ENCODE measurements at regions not wholly inside any gene's neighbourhood (a gene's known extent, or its start where the extent isn't known, plus 50 kb on each side); places are given as distances from the start of the nearest gene placed in this dataset.
"Not testable (repeated sequence)": the region's sequence is repeated elsewhere in the genome, so short reads cannot be mapped to it uniquely, and the experiment has no call there.

DNA sequence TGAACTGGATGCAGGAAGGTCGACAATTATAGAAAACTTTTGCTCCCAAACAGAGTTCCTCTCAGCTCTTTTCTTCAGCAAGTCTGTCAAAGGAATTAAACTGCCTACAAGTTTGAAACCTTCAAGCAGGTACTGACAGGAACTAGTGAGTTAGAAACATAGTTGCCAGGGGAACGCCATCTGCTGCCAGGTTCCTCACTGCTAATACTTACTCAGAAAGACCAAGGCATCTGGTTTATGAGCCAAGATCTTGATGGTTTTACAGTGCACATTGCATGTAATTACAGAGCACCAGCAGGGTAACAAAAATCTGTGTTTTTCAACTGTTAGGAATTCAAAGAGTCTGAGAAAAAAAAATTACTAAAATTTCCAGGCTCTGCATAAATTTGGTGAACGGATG is 300.0 kb upstream of the NRG3 start:
- H3K4me3 ChIP-seq (ENCODE audit: insufficient read depth, low read depth, low read length): no peak overlapping the region
- no peaks in the 10 kb centered on the region for H3K36me3 ChIP-seq (replicated peaks; ENCODE audit: control insufficient read depth, insufficient read depth, low read length)
- H3K27me3 ChIP-seq (ENCODE audit: control insufficient read depth, insufficient read depth, low read length): no peaks in the 10 kb centered on the region
- DNase-seq: no peak

- DNase-seq: no peak
- Histone ChIP-seq H3K27me3 (ENCODE audit: control insufficient read depth, insufficient read depth, low read length) (no peaks in the 10 kb centered on the region), H3K4me3 (ENCODE audit: insufficient read depth, low read depth, low read length) (no peak overlapping the region)
These were observed 298.7 kb upstream of the NRG3 start for GRCh38 chr10:81576336-81576735.

DNA sequence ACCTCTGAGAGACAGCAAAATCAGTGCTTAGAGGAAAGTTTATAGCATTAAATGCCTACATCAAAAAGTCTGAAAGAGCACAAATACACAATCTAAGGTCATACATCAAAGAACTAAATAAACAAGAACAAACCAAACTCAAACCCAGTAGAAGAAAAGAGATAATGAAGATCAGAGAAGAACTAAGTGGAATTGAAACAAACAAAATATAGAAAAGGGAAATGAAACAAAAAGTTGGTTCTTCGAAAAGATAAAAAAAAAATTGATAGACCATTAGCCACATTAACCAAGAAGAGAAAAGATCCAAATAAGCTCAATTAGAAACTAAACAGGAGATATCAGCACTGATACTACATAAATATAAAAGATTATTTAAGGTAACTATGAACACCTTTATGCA is 280.0 kb upstream of the NRG3 start:
- no peaks in the 10 kb centered on the region for H3K27me3 ChIP-seq (ENCODE audit: control insufficient read depth, insufficient read depth, low read length)
- H3K4me3 ChIP-seq (ENCODE audit: insufficient read depth, low read depth, low read length): no peak overlapping the region
- DNase-seq: no peak
- no peaks in the 10 kb centered on the region for H3K36me3 ChIP-seq (replicated peaks; ENCODE audit: control insufficient read depth, insufficient read depth, low read length)

More at GRCh38 chr10:81576336-81576735, 298.7 kb upstream of the NRG3 start:
- no peaks in the 10 kb centered on the region for H3K36me3 ChIP-seq (replicated peaks; ENCODE audit: control insufficient read depth, insufficient read depth, low read length)

DNA sequence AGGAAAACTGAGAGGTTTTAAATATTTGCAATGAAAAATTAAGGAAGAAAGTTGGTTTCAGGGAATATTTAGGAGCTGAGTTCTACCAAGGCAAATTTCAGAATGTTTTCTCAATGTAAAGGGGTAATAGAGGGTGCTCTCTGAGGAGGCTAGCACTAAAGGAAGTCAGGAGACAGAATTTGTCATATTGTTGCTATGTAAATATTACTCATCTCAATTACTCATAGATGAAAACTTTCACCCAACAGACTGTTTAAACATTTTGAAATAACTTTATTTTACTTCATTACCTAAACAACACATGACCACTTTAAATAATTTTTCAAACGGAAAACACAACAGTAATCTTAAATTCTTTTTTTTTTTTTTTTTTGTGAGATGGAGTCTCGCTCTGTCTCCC is 274.8 kb upstream of the NRG3 start:
- Histone ChIP-seq H3K27me3 (ENCODE audit: control insufficient read depth, insufficient read depth, low read length) (no peaks in the 10 kb centered on the region), H3K36me3 (replicated peaks; ENCODE audit: control insufficient read depth, insufficient read depth, low read length) (no peaks in the 10 kb centered on the region), H3K4me3 (ENCODE audit: insufficient read depth, low read depth, low read length) (no peak overlapping the region)
- no peak for DNase-seq

DNA sequence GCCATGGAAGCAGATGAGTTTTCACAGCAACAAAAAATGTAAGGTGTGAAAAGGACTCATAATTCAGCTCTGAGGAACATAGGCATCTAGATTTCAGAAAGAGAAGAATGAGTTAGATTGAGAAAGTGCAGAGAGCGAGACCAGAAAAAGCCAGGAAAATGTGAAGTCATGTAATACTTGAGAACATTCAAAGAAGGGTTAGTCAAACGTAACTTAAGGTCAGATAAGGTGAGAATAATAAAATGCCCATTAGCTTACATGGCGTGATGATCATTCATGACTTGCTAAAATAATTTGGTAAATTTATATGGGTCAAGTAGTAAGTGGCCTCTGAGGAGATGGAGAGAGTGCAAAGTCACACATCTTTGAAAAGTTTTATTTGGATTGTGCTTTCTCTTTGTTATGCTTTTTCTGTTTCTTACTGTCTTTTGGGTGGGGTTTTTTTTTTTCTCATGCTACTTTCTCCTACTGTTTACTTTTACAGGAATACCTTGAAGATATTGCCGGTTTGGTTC is 271.8 kb upstream of the NRG3 start:
- Histone ChIP-seq H3K27me3 (ENCODE audit: control insufficient read depth, insufficient read depth, low read length) (no peaks in the 10 kb centered on the region), H3K36me3 (replicated peaks; ENCODE audit: control insufficient read depth, insufficient read depth, low read length) (no peaks in the 10 kb centered on the region), H3K4me3 (ENCODE audit: insufficient read depth, low read depth, low read length) (no peak overlapping the region)
- no peak for DNase-seq

DNA sequence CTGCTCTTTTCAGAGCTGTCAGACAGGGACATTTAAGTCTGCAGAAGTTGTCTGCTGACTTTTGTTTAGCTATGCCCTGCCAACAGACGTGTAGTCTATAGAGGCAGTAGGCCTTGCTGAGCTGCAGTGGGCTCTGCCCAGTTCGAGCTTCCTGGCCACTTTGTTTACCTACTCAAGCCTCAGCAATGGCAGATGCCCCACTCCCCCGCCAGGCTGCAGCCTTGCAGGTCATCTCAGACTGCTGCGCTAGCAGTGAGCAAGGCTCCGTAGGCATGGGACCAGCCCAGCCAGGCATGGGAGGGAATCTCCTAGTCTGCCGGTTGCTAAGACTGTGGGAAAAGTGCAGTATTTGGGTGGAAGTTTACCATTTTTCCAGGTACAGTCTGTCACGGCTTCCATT is 230.5 kb upstream of the NRG3 start:
- H3K4me3 ChIP-seq (ENCODE audit: insufficient read depth, low read depth, low read length); H3K27me3 ChIP-seq (ENCODE audit: control insufficient read depth, insufficient read depth, low read length); H3K36me3 ChIP-seq (replicated peaks; ENCODE audit: control insufficient read depth, insufficient read depth, low read length); DNase-seq: not testable (repeated sequence)

- Histone ChIP-seq H3K4me3 (ENCODE audit: insufficient read depth, low read depth, low read length) (no peak overlapping the region), H3K27me3 (ENCODE audit: control insufficient read depth, insufficient read depth, low read length) (no peaks in the 10 kb centered on the region), H3K36me3 (replicated peaks; ENCODE audit: control insufficient read depth, insufficient read depth, low read length) (no peaks in the 10 kb centered on the region)
- DNase-seq: no peak
These were observed 219.0 kb upstream of the NRG3 start for GRCh38 chr10:81655986-81656385.

GRCh38 chr10:81662837-81663236 is 212.2 kb upstream of the NRG3 start:
- H3K36me3 ChIP-seq (replicated peaks; ENCODE audit: control insufficient read depth, insufficient read depth, low read length): no peaks in the 10 kb centered on the region
- no peak for DNase-seq
- H3K4me3 ChIP-seq (ENCODE audit: insufficient read depth, low read depth, low read length): no peak overlapping the region
- no peaks in the 10 kb centered on the region for H3K27me3 ChIP-seq (ENCODE audit: control insufficient read depth, insufficient read depth, low read length)

DNA sequence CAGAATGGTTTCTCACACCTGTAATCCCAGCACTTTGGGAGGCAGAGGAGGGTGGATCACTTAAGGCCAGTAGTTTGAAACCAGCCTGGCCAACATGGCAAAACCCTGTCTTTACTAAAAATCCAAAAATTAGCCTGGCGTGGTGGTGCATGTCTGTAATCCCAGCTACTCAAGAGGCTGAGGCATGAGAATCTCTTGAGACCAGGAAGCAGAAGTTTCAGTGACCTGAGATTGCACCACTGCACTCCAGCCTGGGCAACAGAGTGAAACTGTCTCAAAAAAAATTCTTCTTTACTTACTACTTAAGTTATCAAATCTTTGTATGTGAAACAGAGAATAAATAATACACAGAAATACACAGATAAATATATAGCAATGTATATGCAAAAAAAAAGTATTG is 210.2 kb upstream of the NRG3 start:
- H3K36me3 ChIP-seq (replicated peaks; ENCODE audit: control insufficient read depth, insufficient read depth, low read length); DNase-seq; H3K4me3 ChIP-seq (ENCODE audit: insufficient read depth, low read depth, low read length); H3K27me3 ChIP-seq (ENCODE audit: control insufficient read depth, insufficient read depth, low read length): not testable (repeated sequence)

DNA sequence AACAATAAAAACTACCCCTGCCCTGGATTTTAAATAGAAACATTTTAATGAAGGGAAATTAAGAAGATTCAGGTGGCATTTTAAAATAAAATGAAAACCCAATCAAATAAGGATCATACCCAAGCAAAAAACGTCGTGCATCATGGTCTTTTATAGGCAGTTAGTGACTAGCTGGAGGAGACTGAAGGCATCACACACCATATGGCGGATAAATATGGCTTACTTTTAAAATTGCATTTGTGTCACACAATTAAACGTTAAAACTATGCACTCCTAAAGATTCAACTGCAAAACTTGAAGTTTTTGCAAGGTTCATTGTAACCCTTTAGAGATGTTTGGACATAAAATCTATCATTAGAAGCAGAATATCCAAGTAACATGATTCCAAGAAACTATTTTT is 200.1 kb upstream of the NRG3 start:
- no peak for DNase-seq
- H3K27me3 ChIP-seq (ENCODE audit: control insufficient read depth, insufficient read depth, low read length): no peaks in the 10 kb centered on the region
- no peak overlapping the region for H3K4me3 ChIP-seq (ENCODE audit: insufficient read depth, low read depth, low read length)
- H3K36me3 ChIP-seq (replicated peaks; ENCODE audit: control insufficient read depth, insufficient read depth, low read length): no peaks in the 10 kb centered on the region

GRCh38 chr10:81679291-81679690 is 195.7 kb upstream of the NRG3 start:
- Histone ChIP-seq H3K4me3 (ENCODE audit: insufficient read depth, low read depth, low read length) (no peak overlapping the region), H3K27me3 (ENCODE audit: control insufficient read depth, insufficient read depth, low read length) (no peaks in the 10 kb centered on the region), H3K36me3 (replicated peaks; ENCODE audit: control insufficient read depth, insufficient read depth, low read length) (no peaks in the 10 kb centered on the region)
- no peak for DNase-seq

GRCh38 chr10:81680359-81680758 is 194.6 kb upstream of the NRG3 start:
- no peak for DNase-seq
- H3K27me3 ChIP-seq (ENCODE audit: control insufficient read depth, insufficient read depth, low read length): no peaks in the 10 kb centered on the region
- H3K36me3 ChIP-seq (replicated peaks; ENCODE audit: control insufficient read depth, insufficient read depth, low read length): no peaks in the 10 kb centered on the region
- no peak overlapping the region for H3K4me3 ChIP-seq (ENCODE audit: insufficient read depth, low read depth, low read length)

DNA sequence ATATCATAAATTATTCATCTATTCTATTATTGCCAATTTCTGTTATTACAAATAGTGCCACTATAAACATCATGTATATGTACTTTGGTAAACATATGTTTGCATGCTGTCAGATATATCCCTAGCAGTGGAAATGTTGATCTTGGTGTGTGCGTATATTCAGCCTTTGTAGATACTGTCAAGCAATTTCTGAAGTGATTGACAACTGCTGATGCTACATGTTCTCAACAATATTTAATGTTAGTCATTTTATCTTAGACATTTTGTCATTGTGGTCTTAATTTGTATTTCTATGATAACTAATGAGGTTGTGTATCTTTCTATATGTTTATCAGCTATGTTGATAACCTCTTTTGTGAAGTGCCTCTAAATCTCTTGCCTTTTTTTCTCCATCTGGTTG is 186.5 kb upstream of the NRG3 start:
- DNase-seq: no peak
- H3K27me3 ChIP-seq (ENCODE audit: control insufficient read depth, insufficient read depth, low read length): no peaks in the 10 kb centered on the region
- H3K36me3 ChIP-seq (replicated peaks; ENCODE audit: control insufficient read depth, insufficient read depth, low read length): no peaks in the 10 kb centered on the region
- no peak overlapping the region for H3K4me3 ChIP-seq (ENCODE audit: insufficient read depth, low read depth, low read length)

DNA sequence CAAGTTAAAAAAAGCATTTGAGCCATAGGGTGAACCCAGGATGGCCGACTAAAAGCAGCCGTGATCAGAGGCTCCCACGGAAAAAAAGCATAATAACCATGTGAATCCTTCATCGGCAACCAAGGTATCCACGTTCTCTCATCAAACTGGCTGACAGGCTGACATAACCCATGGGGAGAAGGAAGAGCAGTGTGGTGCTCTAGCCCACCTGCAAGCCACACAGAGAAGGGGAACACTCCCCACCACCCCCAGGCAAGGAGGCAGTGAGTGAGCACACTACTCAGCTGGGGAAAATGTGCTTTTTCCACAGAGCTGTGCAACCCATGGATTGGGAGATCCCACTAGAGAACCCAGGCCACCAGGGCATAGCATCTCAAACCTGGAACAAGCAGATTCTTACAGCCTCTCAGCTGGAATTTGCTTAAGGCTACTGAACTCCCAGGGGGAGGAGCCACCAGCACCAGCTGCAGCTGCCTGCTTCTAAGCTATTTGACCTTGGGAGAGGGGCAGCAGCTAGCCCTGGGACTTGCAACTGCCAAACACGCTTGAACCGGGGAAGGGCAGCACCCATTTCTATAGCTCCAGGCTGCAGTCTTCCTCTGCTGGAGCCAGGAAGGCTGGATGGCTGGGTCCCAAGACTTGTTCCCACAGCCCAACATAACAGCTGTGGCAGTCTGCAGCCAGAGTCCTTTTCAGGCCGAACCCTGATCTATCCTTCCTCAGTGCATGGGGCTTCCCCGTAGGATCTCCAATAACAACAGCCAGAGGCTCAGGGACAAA is 178.2 kb upstream of the NRG3 start:
- Histone ChIP-seq H3K27me3 (ENCODE audit: control insufficient read depth, insufficient read depth, low read length) (no peaks in the 10 kb centered on the region), H3K4me3 (ENCODE audit: insufficient read depth, low read depth, low read length) (no peak overlapping the region), H3K36me3 (replicated peaks; ENCODE audit: control insufficient read depth, insufficient read depth, low read length) (no peaks in the 10 kb centered on the region)
- DNase-seq: peak; percentile 13

GRCh38 chr10:81704596-81704995 is 170.4 kb upstream of the NRG3 start:
- no peak for DNase-seq
- Histone ChIP-seq H3K4me3 (ENCODE audit: insufficient read depth, low read depth, low read length) (no peak overlapping the region), H3K27me3 (ENCODE audit: control insufficient read depth, insufficient read depth, low read length) (no peaks in the 10 kb centered on the region), H3K36me3 (replicated peaks; ENCODE audit: control insufficient read depth, insufficient read depth, low read length) (no peaks in the 10 kb centered on the region)

DNA sequence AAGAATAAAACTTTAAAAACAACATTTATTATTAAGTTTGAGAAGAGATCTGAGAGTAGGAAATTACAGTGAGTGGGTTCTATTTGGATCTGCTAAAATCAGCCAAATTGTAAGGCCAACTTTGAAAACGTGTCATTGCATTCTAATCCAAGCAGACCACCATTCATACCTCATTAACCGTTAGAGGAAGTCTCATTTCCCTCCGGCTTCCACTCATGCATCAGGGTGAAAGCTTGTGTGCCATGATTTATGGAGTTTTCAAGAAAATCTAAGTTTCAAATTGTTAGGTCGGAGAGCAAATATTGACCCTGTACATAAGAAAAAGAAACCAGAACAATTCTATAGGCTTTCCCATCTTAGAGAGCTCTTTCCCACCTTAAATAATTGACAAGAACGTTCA is 166.6 kb upstream of the NRG3 start:
- Histone ChIP-seq H3K36me3 (replicated peaks; ENCODE audit: control insufficient read depth, insufficient read depth, low read length) (no peaks in the 10 kb centered on the region), H3K4me3 (ENCODE audit: insufficient read depth, low read depth, low read length) (no peak overlapping the region), H3K27me3 (ENCODE audit: control insufficient read depth, insufficient read depth, low read length) (no peaks in the 10 kb centered on the region)
- DNase-seq: no peak
